Keratinocyte (primary cell): ENCODE measurements at regions not wholly inside any gene's neighbourhood (a gene's known extent, or its start where the extent isn't known, plus 50 kb on each side); places are given as distances from the start of the nearest gene placed in this dataset.
A peak's percentile ranks its signal among the peaks of the same experiment; 100 is the strongest.

Experiments
- CTCF ChIP-seq, 3 experiments: IDR thresholded peaks in 1 of 3; conservative IDR thresholded peaks in 1 of 3; optimal IDR thresholded peaks in 1 of 3; 2 replicates in 2 of 3; 3 replicates in 1 of 3; pipeline versions ENCODE3 to v1.5.1; 2011; ENCODE audit warnings: low read length in 3 of 3, mild to moderate bottlenecking in 3 of 3, moderate library complexity in 2 of 3, control low read depth in 1 of 3, inconsistent platforms in 1 of 3; ENCODE audit not compliant: insufficient read depth in 2 of 3; ENCODE audit errors: extremely low read depth in 1 of 3
- EZH2 ChIP-seq: IDR thresholded peaks from one replicate; pipeline ENCODE4 v1.6.1; 2012; ENCODE audit warnings: inconsistent platforms, mild to moderate bottlenecking, low read length, moderate library complexity

GRCh38 chr1:194466706-194467105, 1280.3 kb upstream of the B3GALT2 start:
- TF ChIP-seq CTCF (optimal IDR thresholded peaks at IDR 0.05 in 1 of 3, IDR thresholded peaks at IDR 0.05 in 1 of 3, conservative IDR thresholded peaks at IDR 0.05 in 1 of 3; ENCODE audit: extremely low read depth in 1 of 3, insufficient read depth in 2 of 3, low read length in 3 of 3) (peak in 2 of 3 experiments; percentile 39 to 41), EZH2 (no peak)
